ENCODE measurements at regions not wholly inside any gene's neighbourhood (a gene's known extent, or its start where the extent isn't known, plus 50 kb on each side); places are given as distances from the start of the nearest gene placed in this dataset.

DNA sequence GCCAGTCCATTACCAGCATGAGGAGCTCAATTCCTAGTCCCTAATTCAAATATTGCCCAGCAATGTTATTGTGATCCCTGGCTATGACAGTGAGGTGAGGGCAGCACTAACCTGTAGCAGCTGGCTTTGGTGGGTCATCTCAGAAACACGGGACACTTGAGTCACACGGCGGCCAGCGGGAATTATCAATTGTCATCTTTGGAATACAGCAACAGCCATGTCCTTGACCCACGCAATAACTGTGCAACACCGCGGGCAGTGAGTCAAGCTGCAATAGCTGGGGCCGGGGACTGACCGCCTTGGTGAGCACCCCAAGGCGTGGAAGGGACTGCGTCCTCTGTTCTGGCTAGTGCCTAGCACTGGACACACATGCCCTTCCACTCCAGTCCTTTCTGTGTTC lies 62.5 kb upstream of the ALDH1B1 start:
- TF ChIP-seq, protein P1, sequence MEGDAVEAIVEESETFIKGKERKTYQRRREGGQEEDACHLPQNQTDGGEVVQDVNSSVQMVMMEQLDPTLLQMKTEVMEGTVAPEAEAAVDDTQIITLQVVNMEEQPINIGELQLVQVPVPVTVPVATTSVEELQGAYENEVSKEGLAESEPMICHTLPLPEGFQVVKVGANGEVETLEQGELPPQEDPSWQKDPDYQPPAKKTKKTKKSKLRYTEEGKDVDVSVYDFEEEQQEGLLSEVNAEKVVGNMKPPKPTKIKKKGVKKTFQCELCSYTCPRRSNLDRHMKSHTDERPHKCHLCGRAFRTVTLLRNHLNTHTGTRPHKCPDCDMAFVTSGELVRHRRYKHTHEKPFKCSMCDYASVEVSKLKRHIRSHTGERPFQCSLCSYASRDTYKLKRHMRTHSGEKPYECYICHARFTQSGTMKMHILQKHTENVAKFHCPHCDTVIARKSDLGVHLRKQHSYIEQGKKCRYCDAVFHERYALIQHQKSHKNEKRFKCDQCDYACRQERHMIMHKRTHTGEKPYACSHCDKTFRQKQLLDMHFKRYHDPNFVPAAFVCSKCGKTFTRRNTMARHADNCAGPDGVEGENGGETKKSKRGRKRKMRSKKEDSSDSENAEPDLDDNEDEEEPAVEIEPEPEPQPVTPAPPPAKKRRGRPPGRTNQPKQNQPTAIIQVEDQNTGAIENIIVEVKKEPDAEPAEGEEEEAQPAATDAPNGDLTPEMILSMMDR (IDR thresholded peaks at IDR 0.05; ENCODE audit: borderline replicate concordance, extremely low read depth, low read length, poor library complexity, severe bottlenecking), result no peak
- no peak for TF ChIP-seq EZH2 (IDR thresholded peaks at IDR 0.05; ENCODE audit: borderline replicate concordance, low read depth, low read length, severe bottlenecking)

Data from DND-41 (cell line).